HCT116 (cell line): ENCODE measurements at regions not wholly inside any gene's neighbourhood (a gene's known extent, or its start where the extent isn't known, plus 50 kb on each side); places are given as distances from the start of the nearest gene placed in this dataset.

Experiments
- CTCF ChIP-seq, 3 experiments: fragments of 200-600 bp in 1 of 3; sonication (generic) in 1 of 3; IDR thresholded peaks in 2 of 3; conservative IDR thresholded peaks in 1 of 3; 2 replicates each; pipeline ENCODE4 v1.5.1; 2012 to 2017; ENCODE audit warnings: low read depth in 2 of 3, low read length in 2 of 3, antibody characterized with exemption in 1 of 3, borderline replicate concordance in 1 of 3, control low read depth in 1 of 3, mild to moderate bottlenecking in 1 of 3, mixed read lengths in 1 of 3, mixed run types in 1 of 3, moderate library complexity in 1 of 3; ENCODE audit not compliant: insufficient read depth in 1 of 3
- EGR1 ChIP-seq: IDR thresholded peaks from 2 replicates; pipeline ENCODE4 v1.6.1; 2012; ENCODE audit warnings: low read depth
- ELF1 ChIP-seq: IDR thresholded peaks from 2 replicates; pipeline ENCODE4 v1.6.1; 2012; ENCODE audit warnings: low read depth, borderline replicate concordance
- EZH2phosphoT487 ChIP-seq: fragments of 200-600 bp; IDR thresholded peaks from 2 replicates; pipeline ENCODE4 v1.6.1; 2018; ENCODE audit warnings: antibody characterized with exemption, borderline replicate concordance
- POLR2A ChIP-seq: IDR thresholded peaks from 2 replicates; pipeline ENCODE4 v1.7.0; 2011; ENCODE audit warnings: borderline replicate concordance; ENCODE audit not compliant: insufficient read depth, insufficient read length; ENCODE audit errors: extremely low read depth
- POLR2AphosphoS5 ChIP-seq: IDR thresholded peaks from 2 replicates; pipeline ENCODE4 v1.6.1; 2011; ENCODE audit warnings: mild to moderate bottlenecking, low read depth, low read length, moderate library complexity
- RAD21 ChIP-seq: IDR thresholded peaks from 2 replicates; pipeline ENCODE4 v1.6.1; 2012; ENCODE audit warnings: low read depth, mild to moderate bottlenecking
- SP1 ChIP-seq: IDR thresholded peaks from 2 replicates; pipeline ENCODE4 v1.6.1; 2012; ENCODE audit warnings: low read depth
- ZBTB33 ChIP-seq: IDR thresholded peaks from 2 replicates; pipeline ENCODE4 v1.6.1; 2011; ENCODE audit warnings: mild to moderate bottlenecking, low read length, moderate library complexity; ENCODE audit not compliant: insufficient replicate concordance; ENCODE audit errors: extremely low read depth
- ZFX ChIP-seq: fragments of 450-650 bp; IDR thresholded peaks from 2 replicates; pipeline ENCODE4 v1.6.1; 2017
- ZNF274 ChIP-seq: fragments of 200-500 bp; sonication (Bioruptor generic); IDR thresholded peaks from 2 replicates; pipeline ENCODE4 v1.6.1; 2014; ENCODE audit warnings: mild to moderate bottlenecking, low read depth, low read length, inconsistent platforms

GRCh38 chr2:156959481-156959880 lies 298.0 kb upstream of the GALNT5 start:
- TF ChIP-seq CTCF (IDR thresholded peaks at IDR 0.05 in 2 of 3, conservative IDR thresholded peaks at IDR 0.05 in 1 of 3; ENCODE audit: borderline replicate concordance in 1 of 3, insufficient read depth in 1 of 3, low read depth in 2 of 3, low read length in 2 of 3) = no peak
- no peak for TF ChIP-seq RAD21
- no peak for TF ChIP-seq EGR1
- no peak for TF ChIP-seq ZNF274
- TF ChIP-seq ZFX = no peak
- no peak for TF ChIP-seq ZBTB33
- no peak for TF ChIP-seq ELF1
- no peak for TF ChIP-seq POLR2A
- no peak for TF ChIP-seq SP1
- no peak for TF ChIP-seq EZH2phosphoT487
- no peak for TF ChIP-seq POLR2AphosphoS5
